ENCODE measurements at regions not wholly inside any gene's neighbourhood (a gene's known extent, or its start where the extent isn't known, plus 50 kb on each side); places are given as distances from the start of the nearest gene placed in this dataset.
A peak's percentile ranks its signal among the peaks of the same experiment; 100 is the strongest.
"Not testable (repeated sequence)": the region's sequence is repeated elsewhere in the genome, so short reads cannot be mapped to it uniquely, and the experiment has no call there.

GRCh38 chr3:195974281-195974680 is 65.9 kb upstream of the TNK2 start:
- DNase-seq (ENCODE audit: low read depth in 3 of 3, low spot score in 1 of 3) = not testable (repeated sequence)

- not testable (repeated sequence) for DNase-seq (ENCODE audit: low read depth in 3 of 3, low spot score in 1 of 3)
Observed at GRCh38 chr3:195970873-195971272, 62.5 kb upstream of the TNK2 start.

GRCh38 chr3:195969838-195970776 is 61.8 kb upstream of the TNK2 start:
- DNase-seq (ENCODE audit: low read depth in 3 of 3, low spot score in 1 of 3) = not testable (repeated sequence)

- not testable (repeated sequence) for DNase-seq (ENCODE audit: low read depth in 3 of 3, low spot score in 1 of 3)
Observed at GRCh38 chr3:195969341-195969740, 61.0 kb upstream of the TNK2 start.

- not testable (repeated sequence) for DNase-seq (ENCODE audit: low read depth in 3 of 3, low spot score in 1 of 3)
Observed at GRCh38 chr3:195968104-195968503, 59.8 kb upstream of the TNK2 start.

- DNase-seq (ENCODE audit: low read depth in 3 of 3, low spot score in 1 of 3) = not testable (repeated sequence)
Observed at GRCh38 chr3:195967387-195967720, 59.0 kb upstream of the TNK2 start.

- DNase-seq (ENCODE audit: low read depth in 3 of 3, low spot score in 1 of 3) = not testable (repeated sequence)
Observed at GRCh38 chr3:195966563-195967386, 58.4 kb upstream of the TNK2 start.

- not testable (repeated sequence) for DNase-seq (ENCODE audit: low read depth in 3 of 3, low spot score in 1 of 3)
Observed at GRCh38 chr3:195965217-195965616, 56.9 kb upstream of the TNK2 start.

- not testable (repeated sequence) for DNase-seq (ENCODE audit: low read depth in 3 of 3, low spot score in 1 of 3)
Observed at GRCh38 chr3:195964318-195965107, 56.2 kb upstream of the TNK2 start.

GRCh38 chr3:195962222-195962621 is 53.9 kb upstream of the TNK2 start:
- DNase-seq (ENCODE audit: low read depth in 3 of 3, low spot score in 1 of 3) = not testable (repeated sequence)

- peak in 1 of 3 donors; percentile 9 for DNase-seq (ENCODE audit: low read depth in 3 of 3, low spot score in 1 of 3)
Observed at GRCh38 chr3:195960971-195961775, 52.8 kb upstream of the TNK2 start.

- not testable (repeated sequence) for DNase-seq (ENCODE audit: low read depth in 3 of 3, low spot score in 1 of 3)
Observed at GRCh38 chr3:195960164-195960563, 51.8 kb upstream of the TNK2 start.

- DNase-seq (ENCODE audit: low read depth in 3 of 3, low spot score in 1 of 3) = not testable (repeated sequence)
Observed at GRCh38 chr3:195959367-195960157, 51.2 kb upstream of the TNK2 start.

GRCh38 chr3:195958736-195959135 is 50.4 kb upstream of the TNK2 start:
- not testable (repeated sequence) for DNase-seq (ENCODE audit: low read depth in 3 of 3, low spot score in 1 of 3)
